ENCODE measurements at regions not wholly inside any gene's neighbourhood (a gene's known extent, or its start where the extent isn't known, plus 50 kb on each side); places are given as distances from the start of the nearest gene placed in this dataset.

GRCh38 chr3:107153981-107154380 lies 223.3 kb upstream of the CCDC54 start:
- TF ChIP-seq POLR2AphosphoS5 (IDR thresholded peaks at IDR 0.05; ENCODE audit: low read depth, low read length) (no peak), POLR2A (IDR thresholded peaks at IDR 0.05; ENCODE audit: low read depth, low read length) (no peak)

Measured in GM12892 (cell line).